ENCODE measurements at regions not wholly inside any gene's neighbourhood (a gene's known extent, or its start where the extent isn't known, plus 50 kb on each side); places are given as distances from the start of the nearest gene placed in this dataset.
"Not testable (repeated sequence)": the region's sequence is repeated elsewhere in the genome, so short reads cannot be mapped to it uniquely, and the experiment has no call there.

GRCh38 chr20:1817577-1818211 lies 77.5 kb upstream of the SIRPA start:
- no peak for DNase-seq (ENCODE audit: low spot score)
- in situ Hi-C loops (cut with MboI; ENCODE audit: low sequenced_read_pairs, unreplicated experiment), result no loop called here
- TF ChIP-seq CTCF (IDR thresholded peaks at IDR 0.05; ENCODE audit: borderline replicate concordance, control extremely low read depth, extremely low read depth, insufficient read depth, missing control alignments), result no peak

- in situ Hi-C loops (cut with MboI; ENCODE audit: low sequenced_read_pairs, unreplicated experiment), result no loop called here
- no peak for DNase-seq (ENCODE audit: low spot score)
- no peak for TF ChIP-seq CTCF (IDR thresholded peaks at IDR 0.05; ENCODE audit: borderline replicate concordance, control extremely low read depth, extremely low read depth, insufficient read depth, missing control alignments)
Observed at GRCh38 chr20:1816384-1817381, 78.5 kb upstream of the SIRPA start.

GRCh38 chr20:1815502-1816085 lies 79.6 kb upstream of the SIRPA start:
- in situ Hi-C loops (cut with MboI; ENCODE audit: low sequenced_read_pairs, unreplicated experiment), result no loop called here
- DNase-seq (ENCODE audit: low spot score), result no peak
- no peak for TF ChIP-seq CTCF (IDR thresholded peaks at IDR 0.05; ENCODE audit: borderline replicate concordance, control extremely low read depth, extremely low read depth, insufficient read depth, missing control alignments)

- DNase-seq (ENCODE audit: low spot score); in situ Hi-C loops (cut with MboI; ENCODE audit: low sequenced_read_pairs, unreplicated experiment): not testable (repeated sequence)
Observed at GRCh38 chr20:1814861-1815260, 80.3 kb upstream of the SIRPA start.

GRCh38 chr20:1813674-1814635 lies 81.3 kb upstream of the SIRPA start:
- TF ChIP-seq CTCF (IDR thresholded peaks at IDR 0.05; ENCODE audit: borderline replicate concordance, control extremely low read depth, extremely low read depth, insufficient read depth, missing control alignments), result no peak
- in situ Hi-C loops (cut with MboI; ENCODE audit: low sequenced_read_pairs, unreplicated experiment), result no loop called here
- DNase-seq (ENCODE audit: low spot score), result no peak

GRCh38 chr20:1813101-1813529 lies 82.1 kb upstream of the SIRPA start:
- in situ Hi-C loops (cut with MboI; ENCODE audit: low sequenced_read_pairs, unreplicated experiment), result no loop called here
- TF ChIP-seq CTCF (IDR thresholded peaks at IDR 0.05; ENCODE audit: borderline replicate concordance, control extremely low read depth, extremely low read depth, insufficient read depth, missing control alignments), result no peak
- no peak for DNase-seq (ENCODE audit: low spot score)

All from GM13976 (cell line).